Neural cell (in vitro differentiated cells): ENCODE measurements at regions not wholly inside any gene's neighbourhood (a gene's known extent, or its start where the extent isn't known, plus 50 kb on each side); places are given as distances from the start of the nearest gene placed in this dataset.

Source experiments
- H2AFZ ChIP-seq: fragments of 200-600, 300-800 bp; sonication (generic), shearing (Covaris generic); 2 replicates; pipeline ENCODE4 v1.6.0; 2014; ENCODE audit warnings: low read depth, mild to moderate bottlenecking, antibody characterized with exemption, low read length, moderate library complexity
- H3F3A ChIP-seq: fragments of 200-600 bp; shearing (Covaris generic); 2 replicates; pipeline ENCODE4 v1.6.1; 2016; ENCODE audit warnings: mild to moderate bottlenecking, moderate library complexity, mixed read lengths, antibody characterized with exemption, low read length; ENCODE audit not compliant: insufficient read depth, poor library complexity, severe bottlenecking
- H3K27ac ChIP-seq: fragments of 200-600, 300-800 bp; sonication (generic), shearing (Covaris generic); 2 replicates; pipeline ENCODE4 v1.5.1; 2014; ENCODE audit warnings: mild to moderate bottlenecking, low read length, moderate library complexity
- H3K27me3 ChIP-seq: fragments of 300-800, 200-600 bp; sonication (generic), shearing (Covaris generic); 2 replicates; pipeline ENCODE4 v1.6.0; 2014; ENCODE audit warnings: mild to moderate bottlenecking, low read depth, low read length, moderate library complexity; ENCODE audit not compliant: insufficient read depth
- H3K36me3 ChIP-seq: fragments of 300-800, 200-600 bp; sonication (generic), shearing (Covaris generic); 2 replicates; pipeline ENCODE4 v1.5.1; 2014; ENCODE audit warnings: mild to moderate bottlenecking, antibody characterized with exemption, low read length, moderate library complexity; ENCODE audit not compliant: insufficient read depth
- H3K4me2 ChIP-seq: fragments of 300-800, 200-600 bp; sonication (generic), shearing (Covaris generic); 2 replicates; pipeline ENCODE4 v1.6.0; 2014; ENCODE audit warnings: mild to moderate bottlenecking, low read length
- H3K4me3 ChIP-seq: fragments of 300-800, 200-600 bp; sonication (generic), shearing (Covaris generic); 2 replicates; pipeline ENCODE4 v1.5.1; 2014; ENCODE audit warnings: mild to moderate bottlenecking, low read length, moderate library complexity
- H3K79me2 ChIP-seq: fragments of 200-600 bp; shearing (Covaris generic); replicated peaks from 2 replicates; pipeline ENCODE4 v1.6.0; 2014; ENCODE audit warnings: mild to moderate bottlenecking, low read length, moderate library complexity; ENCODE audit not compliant: insufficient read depth
- H3K9ac ChIP-seq: fragments of 300-800, 200-600 bp; sonication (generic), shearing (Covaris generic); 2 replicates; pipeline ENCODE4 v1.6.1; 2016; ENCODE audit warnings: mild to moderate bottlenecking, low read length, mixed read lengths
- H3K9me2 ChIP-seq: fragments of 200-600 bp; shearing (Covaris generic); 2 replicates; pipeline ENCODE4 v1.6.1; 2016; ENCODE audit warnings: mild to moderate bottlenecking, low read length, mixed read lengths; ENCODE audit not compliant: insufficient read depth
- H3K9me3 ChIP-seq: fragments of 200-600, 300-800 bp; sonication (generic), shearing (Covaris generic); 2 replicates; pipeline ENCODE4 v1.6.1; 2016; ENCODE audit warnings: mild to moderate bottlenecking, mixed run types, low read length, moderate library complexity, mixed read lengths
- H4K20me1 ChIP-seq: fragments of 200-600 bp; shearing (Covaris generic); 2 replicates; pipeline ENCODE4 v1.6.1; 2016; ENCODE audit warnings: mild to moderate bottlenecking, mixed run types; ENCODE audit not compliant: insufficient read depth
- EP300 ChIP-seq: fragments of 450-650 bp; conservative IDR thresholded peaks from 2 replicates; pipeline ENCODE4 v1.6.1; 2014; ENCODE audit warnings: antibody characterized with exemption, mild to moderate bottlenecking, moderate library complexity; ENCODE audit not compliant: poor library complexity, severe bottlenecking
- EZH2 ChIP-seq: fragments of 200-600, 300-800 bp; shearing (Covaris generic), sonication (generic); IDR thresholded peaks from 2 replicates; pipeline ENCODE4 v1.6.1; 2014; ENCODE audit warnings: antibody characterized with exemption, low read length, borderline replicate concordance, mild to moderate bottlenecking; ENCODE audit not compliant: insufficient read depth, poor library complexity, severe bottlenecking
- MXI1 ChIP-seq: fragments of 450-650 bp; conservative IDR thresholded peaks from 2 replicates; pipeline ENCODE4 v1.6.1; 2014; ENCODE audit warnings: antibody characterized with exemption, mild to moderate bottlenecking; ENCODE audit not compliant: poor library complexity, severe bottlenecking
- POLR2AphosphoS5 ChIP-seq: IDR thresholded peaks from 2 replicates; pipeline ENCODE4 v1.6.1; 2012
- RAD21 ChIP-seq: fragments of 450-650 bp; conservative IDR thresholded peaks from 2 replicates; pipeline ENCODE4 v1.6.1; 2014; ENCODE audit warnings: antibody characterized with exemption, mild to moderate bottlenecking, moderate library complexity
- SMC3 ChIP-seq: fragments of 450-650 bp; conservative IDR thresholded peaks from 2 replicates; pipeline ENCODE4 v1.6.1; 2014; ENCODE audit warnings: antibody characterized with exemption, mild to moderate bottlenecking, moderate library complexity; ENCODE audit not compliant: poor library complexity
- TAF1 ChIP-seq: IDR thresholded peaks from 2 replicates; pipeline ENCODE4 v1.6.1; 2012; ENCODE audit warnings: low read depth
- TF ChIP-seq, protein P1 (sequence below): IDR thresholded peaks from 2 replicates; pipeline ENCODE4 v1.6.1; 2012; ENCODE audit warnings: borderline replicate concordance
- TF ChIP-seq, protein P2 (sequence below): fragments of 450-650 bp; IDR thresholded peaks from 2 replicates; pipeline ENCODE4 v1.5.1; 2014; ENCODE audit warnings: antibody characterized with exemption, mild to moderate bottlenecking, moderate library complexity; ENCODE audit not compliant: poor library complexity, severe bottlenecking

DNA sequence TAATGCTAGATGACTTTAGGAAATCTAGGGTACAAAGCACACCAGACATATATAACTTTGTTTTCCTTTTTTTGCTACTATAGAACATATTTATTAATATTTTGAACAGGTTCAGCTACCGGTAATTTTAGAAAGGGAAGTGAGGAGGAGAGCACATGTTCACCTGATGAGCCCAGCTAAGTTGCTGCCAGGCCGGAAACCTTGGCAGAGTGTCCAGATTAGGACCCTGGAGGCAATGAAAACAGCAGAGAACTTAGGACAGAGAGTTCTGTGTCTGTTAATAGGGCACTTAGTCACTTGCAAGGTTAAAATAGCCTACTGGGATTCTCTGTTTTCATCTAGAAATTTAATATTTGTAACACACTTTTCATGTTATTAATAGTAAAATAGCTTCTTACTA lies 348.9 kb upstream of the CPEB2 start:
- no peaks in the 10 kb centered on the region for H3K27me3 ChIP-seq
- no peaks in the 10 kb centered on the region for H4K20me1 ChIP-seq
- H3F3A ChIP-seq: no peaks in the 10 kb centered on the region
- no peak overlapping the region for H3K4me2 ChIP-seq
- no peak overlapping the region for H3K4me3 ChIP-seq
- H3K79me2 ChIP-seq: no peaks in the 10 kb centered on the region
- no peak overlapping the region for H2AFZ ChIP-seq
- no peak overlapping the region for H3K9ac ChIP-seq
- TF ChIP-seq POLR2AphosphoS5: no peak
- TF ChIP-seq EP300: no peak
- no peak for TF ChIP-seq RAD21
- no peak for TF ChIP-seq MXI1
- TF ChIP-seq EZH2: no peak
- TF ChIP-seq, protein P1, sequence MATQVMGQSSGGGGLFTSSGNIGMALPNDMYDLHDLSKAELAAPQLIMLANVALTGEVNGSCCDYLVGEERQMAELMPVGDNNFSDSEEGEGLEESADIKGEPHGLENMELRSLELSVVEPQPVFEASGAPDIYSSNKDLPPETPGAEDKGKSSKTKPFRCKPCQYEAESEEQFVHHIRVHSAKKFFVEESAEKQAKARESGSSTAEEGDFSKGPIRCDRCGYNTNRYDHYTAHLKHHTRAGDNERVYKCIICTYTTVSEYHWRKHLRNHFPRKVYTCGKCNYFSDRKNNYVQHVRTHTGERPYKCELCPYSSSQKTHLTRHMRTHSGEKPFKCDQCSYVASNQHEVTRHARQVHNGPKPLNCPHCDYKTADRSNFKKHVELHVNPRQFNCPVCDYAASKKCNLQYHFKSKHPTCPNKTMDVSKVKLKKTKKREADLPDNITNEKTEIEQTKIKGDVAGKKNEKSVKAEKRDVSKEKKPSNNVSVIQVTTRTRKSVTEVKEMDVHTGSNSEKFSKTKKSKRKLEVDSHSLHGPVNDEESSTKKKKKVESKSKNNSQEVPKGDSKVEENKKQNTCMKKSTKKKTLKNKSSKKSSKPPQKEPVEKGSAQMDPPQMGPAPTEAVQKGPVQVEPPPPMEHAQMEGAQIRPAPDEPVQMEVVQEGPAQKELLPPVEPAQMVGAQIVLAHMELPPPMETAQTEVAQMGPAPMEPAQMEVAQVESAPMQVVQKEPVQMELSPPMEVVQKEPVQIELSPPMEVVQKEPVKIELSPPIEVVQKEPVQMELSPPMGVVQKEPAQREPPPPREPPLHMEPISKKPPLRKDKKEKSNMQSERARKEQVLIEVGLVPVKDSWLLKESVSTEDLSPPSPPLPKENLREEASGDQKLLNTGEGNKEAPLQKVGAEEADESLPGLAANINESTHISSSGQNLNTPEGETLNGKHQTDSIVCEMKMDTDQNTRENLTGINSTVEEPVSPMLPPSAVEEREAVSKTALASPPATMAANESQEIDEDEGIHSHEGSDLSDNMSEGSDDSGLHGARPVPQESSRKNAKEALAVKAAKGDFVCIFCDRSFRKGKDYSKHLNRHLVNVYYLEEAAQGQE: no peak
- no peak for TF ChIP-seq SMC3
- no peak for TF ChIP-seq TAF1
- TF ChIP-seq, protein P2, sequence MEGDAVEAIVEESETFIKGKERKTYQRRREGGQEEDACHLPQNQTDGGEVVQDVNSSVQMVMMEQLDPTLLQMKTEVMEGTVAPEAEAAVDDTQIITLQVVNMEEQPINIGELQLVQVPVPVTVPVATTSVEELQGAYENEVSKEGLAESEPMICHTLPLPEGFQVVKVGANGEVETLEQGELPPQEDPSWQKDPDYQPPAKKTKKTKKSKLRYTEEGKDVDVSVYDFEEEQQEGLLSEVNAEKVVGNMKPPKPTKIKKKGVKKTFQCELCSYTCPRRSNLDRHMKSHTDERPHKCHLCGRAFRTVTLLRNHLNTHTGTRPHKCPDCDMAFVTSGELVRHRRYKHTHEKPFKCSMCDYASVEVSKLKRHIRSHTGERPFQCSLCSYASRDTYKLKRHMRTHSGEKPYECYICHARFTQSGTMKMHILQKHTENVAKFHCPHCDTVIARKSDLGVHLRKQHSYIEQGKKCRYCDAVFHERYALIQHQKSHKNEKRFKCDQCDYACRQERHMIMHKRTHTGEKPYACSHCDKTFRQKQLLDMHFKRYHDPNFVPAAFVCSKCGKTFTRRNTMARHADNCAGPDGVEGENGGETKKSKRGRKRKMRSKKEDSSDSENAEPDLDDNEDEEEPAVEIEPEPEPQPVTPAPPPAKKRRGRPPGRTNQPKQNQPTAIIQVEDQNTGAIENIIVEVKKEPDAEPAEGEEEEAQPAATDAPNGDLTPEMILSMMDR: no peak
- no peaks in the 10 kb centered on the region for H3K36me3 ChIP-seq
- H3K27ac ChIP-seq: no peak overlapping the region
- no peaks in the 10 kb centered on the region for H3K9me3 ChIP-seq
- no peaks in the 10 kb centered on the region for H3K9me2 ChIP-seq

DNA sequence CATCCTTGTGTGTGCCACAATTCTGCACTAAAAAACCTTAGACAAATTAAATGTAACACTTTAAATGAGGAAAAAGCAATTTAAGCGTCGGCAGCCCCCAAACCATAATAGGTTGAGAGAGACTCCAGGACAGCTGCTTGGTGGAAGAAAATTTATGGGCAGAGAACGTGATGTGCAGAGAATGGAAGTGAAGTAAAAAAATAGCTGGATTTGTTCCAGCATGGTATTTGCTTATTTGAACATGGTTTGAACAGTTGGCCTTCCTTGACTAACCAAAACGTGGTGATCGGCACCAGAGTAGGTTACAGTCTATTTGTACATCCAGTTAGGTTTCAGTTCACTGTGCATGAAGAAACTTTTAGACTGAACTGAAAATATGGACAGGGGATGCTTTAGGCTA lies 343.0 kb upstream of the CPEB2 start:
- Histone ChIP-seq H3K27me3 (no peaks in the 10 kb centered on the region), H2AFZ (no peak overlapping the region), H3K9me3 (no peaks in the 10 kb centered on the region), H3K9me2 (no peaks in the 10 kb centered on the region), H3K4me2 (no peak overlapping the region), H3K4me3 (no peak overlapping the region), H3K9ac (no peak overlapping the region), H3K36me3 (no peaks in the 10 kb centered on the region), H3K79me2 (no peaks in the 10 kb centered on the region), H3K27ac (no peak overlapping the region), H4K20me1 (no peaks in the 10 kb centered on the region), H3F3A (no peaks in the 10 kb centered on the region)
- no peak for TF ChIP-seq MXI1
- TF ChIP-seq, protein P1: no peak
- no peak for TF ChIP-seq EP300
- no peak for TF ChIP-seq SMC3
- no peak for TF ChIP-seq RAD21
- TF ChIP-seq, protein P2: no peak
- no peak for TF ChIP-seq TAF1
